IMR-90 (cell line): ENCODE measurements at regions not wholly inside any gene's neighbourhood (a gene's known extent, or its start where the extent isn't known, plus 50 kb on each side); places are given as distances from the start of the nearest gene placed in this dataset.

ENCODE experiments used
- ATAC-seq: fragments of 200-7000 bp; cut with Tn5 transposase; 2 replicates; pipeline ENCODE4 v1.9.1; 2020; ENCODE audit warnings: low read depth, mild to moderate bottlenecking, moderate library complexity
- BruUV-seq: library from RNA; stranded (reverse); fragments of 400-500 nt; replicated peaks from 2 replicates; lab custom pipeline; 2021; lab: Mats Ljungman, UMichigan
- CTCF ChIA-PET: fragments of 300-600 bp; formaldehyde crosslinking; extraction: SDS; loops from one replicate; lab custom pipeline; 2021; ENCODE audit warnings: antibody characterized with exemption; lab: Yijun Ruan, JAX
- POLR2A ChIA-PET: fragments of 300-600 bp; sonication (Branson Sonifier 250); formaldehyde crosslinking; loops from one replicate; lab custom pipeline; 2022; ENCODE audit warnings: antibody characterized with exemption; ENCODE audit not compliant: unreplicated experiment; lab: Charles Lee
- DNase-seq: peaks from one replicate; pipeline ENCODE4 v3.0.0; 2013
- H2AFZ ChIP-seq: replicated peaks from 2 replicates; pipeline ENCODE3; 2013; ENCODE audit warnings: low read length, mild to moderate bottlenecking; ENCODE audit not compliant: poor library complexity
- H2AK5ac ChIP-seq: 2 replicates; pipeline ENCODE4 v1.6.1; 2013; ENCODE audit warnings: low read depth, low read length, inconsistent platforms
- H2AK9ac ChIP-seq: replicated peaks from 2 replicates; pipeline ENCODE3; 2013; ENCODE audit warnings: mild to moderate bottlenecking, low read depth, low read length, moderate library complexity; ENCODE audit not compliant: poor library complexity
- H2BK120ac ChIP-seq: 2 replicates; pipeline ENCODE4 v1.6.1; 2013; ENCODE audit warnings: low read depth, low read length, inconsistent platforms
- H2BK15ac ChIP-seq: 3 replicates; pipeline ENCODE4 v1.6.1; 2013; ENCODE audit warnings: low read depth, low read length, inconsistent platforms
- H2BK20ac ChIP-seq: 2 replicates; pipeline ENCODE4 v1.6.1; 2013; ENCODE audit warnings: low read depth, mild to moderate bottlenecking, inconsistent platforms, low read length, moderate library complexity
- H2BK5ac ChIP-seq: 2 replicates; pipeline ENCODE4 v1.6.1; 2013; ENCODE audit warnings: mild to moderate bottlenecking, low read depth, low read length, inconsistent platforms; ENCODE audit not compliant: poor library complexity, severe bottlenecking
- H3K14ac ChIP-seq: replicated peaks from 2 replicates; pipeline ENCODE4 v1.6.1; 2013; ENCODE audit warnings: low read depth, low read length, inconsistent platforms
- H3K18ac ChIP-seq: 2 replicates; pipeline ENCODE4 v1.6.1; 2013; ENCODE audit warnings: low read depth, low read length, control low read depth
- H3K23ac ChIP-seq: 2 replicates; pipeline ENCODE4 v1.6.1; 2013; ENCODE audit warnings: low read depth, low read length, inconsistent platforms
- H3K27ac ChIP-seq: 2 replicates; pipeline ENCODE4 v1.5.1; 2013; ENCODE audit warnings: mild to moderate bottlenecking, control low read depth, low read length; ENCODE audit not compliant: insufficient read depth
- H3K27me3 ChIP-seq: 2 replicates; pipeline ENCODE4 v1.6.1; 2013; ENCODE audit warnings: low read length; ENCODE audit not compliant: control insufficient read depth, insufficient read depth
- H3K36me3 ChIP-seq: 2 replicates; pipeline ENCODE4 v1.6.1; 2013; ENCODE audit warnings: low read length, mixed read lengths; ENCODE audit not compliant: control insufficient read depth, insufficient read depth
- H3K4ac ChIP-seq: 2 replicates; pipeline ENCODE4 v1.6.1; 2013; ENCODE audit warnings: low read depth, low read length, inconsistent platforms
- H3K4me1 ChIP-seq: 2 replicates; pipeline ENCODE4 v1.6.1; 2013; ENCODE audit warnings: low read length, mixed read lengths; ENCODE audit not compliant: control insufficient read depth, insufficient read depth
- H3K4me2 ChIP-seq: 2 replicates; pipeline ENCODE4 v1.6.1; 2013; ENCODE audit warnings: low read depth, mild to moderate bottlenecking, control low read depth, low read length, moderate library complexity
- H3K4me3 ChIP-seq: 2 replicates; pipeline ENCODE4 v1.5.1; 2013; ENCODE audit warnings: low read depth, mild to moderate bottlenecking, control low read depth, low read length, moderate library complexity; ENCODE audit not compliant: insufficient read depth
- H3K56ac ChIP-seq: 2 replicates; pipeline ENCODE4 v1.6.1; 2013; ENCODE audit warnings: low read length, inconsistent platforms; ENCODE audit not compliant: insufficient read depth; ENCODE audit errors: extremely low read depth
- H3K79me1 ChIP-seq, 2 experiments: 2 replicates each; pipeline ENCODE4 v1.6.1; 2013; ENCODE audit warnings: low read length in 2 of 2, inconsistent platforms in 1 of 2, low read depth in 1 of 2
- H3K9ac ChIP-seq: 2 replicates; pipeline ENCODE4 v1.6.1; 2013; ENCODE audit warnings: low read depth, low read length, control low read depth
- H3K9me1 ChIP-seq: 2 replicates; pipeline ENCODE4 v1.6.1; 2013; ENCODE audit warnings: low read length, inconsistent platforms; ENCODE audit not compliant: insufficient read depth
- H3K9me3 ChIP-seq: 2 replicates; pipeline ENCODE4 v1.6.1; 2013; ENCODE audit warnings: low read length; ENCODE audit not compliant: control insufficient read depth, insufficient read depth
- H4K20me1 ChIP-seq: 2 replicates; pipeline ENCODE4 v1.6.1; 2013; ENCODE audit warnings: low read length, inconsistent platforms; ENCODE audit not compliant: insufficient read depth
- H4K5ac ChIP-seq: 2 replicates; pipeline ENCODE4 v1.6.1; 2013; ENCODE audit warnings: mild to moderate bottlenecking, low read depth, low read length, control low read depth
- H4K8ac ChIP-seq, 2 experiments: 2 replicates each; pipeline ENCODE4 v1.6.1; 2013; ENCODE audit warnings: low read depth in 2 of 2, low read length in 2 of 2, control low read depth in 1 of 2, inconsistent platforms in 1 of 2
- H4K91ac ChIP-seq: 2 replicates; pipeline ENCODE4 v1.6.1; 2013; ENCODE audit warnings: low read depth, low read length, inconsistent platforms; ENCODE audit not compliant: insufficient read depth
- BHLHE40 ChIP-seq: fragments of 150-350 bp; IDR thresholded peaks from 2 replicates; pipeline ENCODE4 v1.6.1; 2016; ENCODE audit warnings: mild to moderate bottlenecking, low read depth, low read length
- POLR2A ChIP-seq: IDR thresholded peaks from 2 replicates; pipeline ENCODE4 v1.6.1; 2012; ENCODE audit warnings: mild to moderate bottlenecking, low read depth, low read length
- WGBS, 2 experiments: methylation state at CpG; one replicate each; pipeline versions ENCODE4 v1.1.5 to v1.1.7; 2013; ENCODE audit warnings: missing lambda C conversion rate in 2 of 2; ENCODE audit not compliant: insufficient read length in 1 of 2; ENCODE audit errors: extremely low coverage in 2 of 2; 5-methylcytosine and 5-hydroxymethylcytosine counted together
- dilution Hi-C: fragments of 300-500 bp; cut with HindIII; formaldehyde crosslinking; loops from one replicate; pipeline ENCODE4 v1.14.3; 2018; ENCODE audit warnings: low sequenced_read_pairs; ENCODE audit not compliant: unreplicated experiment
- in situ Hi-C: fragments of 300-500 bp; cut with MboI; formaldehyde crosslinking; loops from 3 replicates; pipeline ENCODE4 v1.14.3; 2019; ENCODE audit warnings: low sequenced_read_pairs, inconsistent platforms, mixed read lengths
- intact Hi-C: fragments of 100-400 bp; cut with micrococcal nuclease; formaldehyde crosslinking; loops from 2 replicates; pipeline ENCODE4 v1.10.0; 2022

DNA sequence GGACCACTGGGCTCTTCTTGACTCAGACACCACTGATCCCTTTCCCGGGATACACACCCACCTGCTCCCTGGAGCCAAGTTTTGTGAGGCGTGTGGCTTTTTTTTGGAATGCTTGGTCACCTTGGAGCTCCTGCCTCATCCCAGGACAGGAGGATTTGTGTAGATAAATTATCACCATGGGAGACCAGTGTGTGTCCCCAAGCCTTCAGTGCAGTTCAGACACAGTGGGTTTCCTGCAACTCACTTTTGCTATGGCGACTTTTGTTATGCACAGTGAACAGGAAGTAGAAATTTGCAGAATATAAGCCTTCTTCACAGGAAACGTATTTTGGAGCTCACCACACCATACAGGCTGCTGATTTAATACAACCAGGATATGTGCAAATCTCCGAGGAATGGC is 357.4 kb downstream of the PAX1 start:
- peaks cover 33% of the 10 kb centered on the region for H3K9me3 ChIP-seq
- no peak for DNase-seq
- H3K9ac ChIP-seq: no peak overlapping the region
- no peak for TF ChIP-seq POLR2A
- TF ChIP-seq BHLHE40: no peak
- no peak for ATAC-seq
- no peak overlapping the region for H4K8ac ChIP-seq
- H3K79me1 ChIP-seq: no peaks in the 10 kb centered on the region
- no peak overlapping the region for H2BK20ac ChIP-seq
- H4K91ac ChIP-seq: no peak overlapping the region
- H3K9me1 ChIP-seq: no peaks in the 10 kb centered on the region
- H3K23ac ChIP-seq: no peak overlapping the region
- H2AFZ ChIP-seq: no peak overlapping the region
- H4K5ac ChIP-seq: no peak overlapping the region
- H3K36me3 ChIP-seq: no peaks in the 10 kb centered on the region
- no peak overlapping the region for H2AK5ac ChIP-seq
- H3K4ac ChIP-seq: no peak overlapping the region
- no peak overlapping the region for H3K56ac ChIP-seq
- ChIA-PET CTCF (no interaction called here), POLR2A (no interaction called here)
- H3K27ac ChIP-seq: no peak overlapping the region
- H3K27me3 ChIP-seq: no peaks in the 10 kb centered on the region
- dilution Hi-C loops: no loop called here
- H2AK9ac ChIP-seq: no peak overlapping the region
- no peak overlapping the region for H3K4me2 ChIP-seq
- H2BK5ac ChIP-seq: no peak overlapping the region
- H3K4me3 ChIP-seq: no peak overlapping the region
- no peaks in the 10 kb centered on the region for H4K20me1 ChIP-seq
- H2BK120ac ChIP-seq: no peak overlapping the region
- H2BK15ac ChIP-seq: no peak overlapping the region
- in situ Hi-C loops: no loop called here
- intact Hi-C loops: no loop called here
- H3K14ac ChIP-seq: no peak overlapping the region
- no peak overlapping the region for H3K18ac ChIP-seq
- WGBS, 2 experiments: no CpG with 5 or more reads among the region's 5 CpGs
- BruUV-seq: no TSS peak
- no peaks in the 10 kb centered on the region for H3K4me1 ChIP-seq
